ENCODE measurements at regions not wholly inside any gene's neighbourhood (a gene's known extent, or its start where the extent isn't known, plus 50 kb on each side); places are given as distances from the start of the nearest gene placed in this dataset.
A peak's percentile ranks its signal among the peaks of the same experiment; 100 is the strongest.

DNA sequence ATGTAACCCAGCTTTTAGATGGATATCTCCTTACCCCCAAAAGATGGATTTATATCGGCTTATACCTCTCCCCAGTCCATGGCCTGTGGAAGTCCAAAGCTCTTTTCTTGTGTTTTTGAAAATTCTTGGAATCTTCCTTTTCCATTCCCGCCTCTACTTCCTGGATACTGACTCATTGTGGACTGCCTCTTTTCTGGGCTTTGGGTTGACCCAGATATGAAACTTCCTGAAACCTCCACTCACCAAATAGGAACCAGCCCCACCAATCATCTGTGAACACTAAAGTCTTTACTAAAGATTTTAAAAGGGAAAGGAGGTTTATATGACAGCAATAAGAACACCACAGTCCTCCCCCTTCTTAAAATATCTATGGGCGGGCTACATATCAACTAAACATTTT, 163.4 kb upstream of the SYN3 start:
- no peaks in the 10 kb centered on the region for H3K27me3 Mint-ChIP-seq (ENCODE audit: low read depth)
- no peak overlapping the region for H3K27ac Mint-ChIP-seq

GRCh38 chr22:33220476-33221080, 162.4 kb upstream of the SYN3 start:
- ATAC-seq (replicated peaks in 1 of 2) (no peak), DNase-seq (no peak)
- Mint-ChIP-seq H3K27me3 (ENCODE audit: low read depth) (no peaks in the 10 kb centered on the region), H3K4me3 (no peak overlapping the region), H3K4me1 (ENCODE audit: low read depth) (no peaks in the 10 kb centered on the region), H3K9me3 (no peaks in the 10 kb centered on the region), H3K36me3 (ENCODE audit: insufficient read depth in 2 of 2) (no peaks in the 10 kb centered on the region), H3K27ac (no peak overlapping the region)

More for the DNA sequence above, 163.4 kb upstream of the SYN3 start:
- Mint-ChIP-seq H3K4me1 (ENCODE audit: low read depth) (no peaks in the 10 kb centered on the region), H3K9me3 (no peaks in the 10 kb centered on the region), H3K4me3 (no peak overlapping the region), H3K36me3 (ENCODE audit: insufficient read depth in 2 of 2) (no peaks in the 10 kb centered on the region)
- DNase-seq (no peak), ATAC-seq (replicated peaks in 1 of 2) (no peak)

GRCh38 chr22:33219648-33220384, 161.6 kb upstream of the SYN3 start:
- DNase-seq (no peak), ATAC-seq (replicated peaks in 1 of 2) (no peak)
- Mint-ChIP-seq H3K9me3 (no peaks in the 10 kb centered on the region), H3K27ac (no peak overlapping the region), H3K4me3 (no peak overlapping the region), H3K27me3 (ENCODE audit: low read depth) (no peaks in the 10 kb centered on the region), H3K4me1 (ENCODE audit: low read depth) (no peaks in the 10 kb centered on the region), H3K36me3 (ENCODE audit: insufficient read depth in 2 of 2) (no peaks in the 10 kb centered on the region)

GRCh38 chr22:33213383-33214075, 155.3 kb upstream of the SYN3 start:
- no peak overlapping the region for H3K4me3 Mint-ChIP-seq
- ATAC-seq (replicated peaks in 1 of 2) = no peak

DNA sequence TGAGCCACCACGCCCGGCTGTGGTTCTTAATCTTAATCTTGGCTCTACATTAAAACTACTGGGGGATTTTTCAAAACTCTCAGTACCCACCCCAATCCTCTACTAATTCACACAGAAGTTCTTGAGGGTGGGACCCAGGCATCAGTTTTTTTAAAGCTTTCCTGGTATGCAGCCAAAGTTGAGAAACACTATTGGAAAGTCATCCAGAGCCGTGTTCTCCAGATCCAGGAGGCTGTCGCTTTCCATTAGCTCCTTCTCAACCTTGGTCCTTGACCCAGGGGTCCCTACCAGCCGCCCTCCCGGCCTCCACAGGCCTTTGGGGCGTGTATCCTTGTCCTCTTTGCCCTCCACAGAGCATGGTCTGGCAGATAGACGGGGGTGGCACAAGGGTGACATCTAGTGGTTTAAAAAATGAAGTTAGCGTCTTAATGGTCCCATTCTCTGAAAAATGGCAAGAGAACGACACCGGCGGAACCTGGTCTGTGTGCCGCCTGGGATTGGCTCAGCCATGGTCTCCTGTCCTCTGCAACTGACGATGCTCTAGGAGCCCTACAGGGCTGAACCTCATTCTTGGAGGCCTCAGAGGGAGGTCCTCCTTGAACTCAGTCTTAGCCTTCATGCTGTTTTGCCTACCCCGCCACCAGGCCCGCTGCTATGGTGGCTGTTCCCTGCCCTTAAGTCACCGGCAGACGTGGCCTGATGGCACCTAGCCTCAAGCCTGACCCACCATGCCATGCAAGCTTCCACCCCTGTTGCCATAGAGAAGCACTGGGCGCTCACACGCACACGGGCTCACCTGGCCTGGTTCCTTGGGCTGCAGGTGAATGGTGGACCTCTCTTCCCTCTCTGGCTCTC, 152.0 kb upstream of the SYN3 start:
- H3K9me3 Mint-ChIP-seq = no peaks in the 10 kb centered on the region
- no peaks in the 10 kb centered on the region for H3K36me3 Mint-ChIP-seq (ENCODE audit: insufficient read depth in 2 of 2)
- H3K27ac Mint-ChIP-seq = no peak overlapping the region
- no peak overlapping the region for H3K4me3 Mint-ChIP-seq
- peaks cover 26% of the 10 kb centered on the region for H3K27me3 Mint-ChIP-seq (ENCODE audit: low read depth)
- DNase-seq = peak; percentile 14 to 41
- ATAC-seq (replicated peaks in 1 of 2) = peak in 1 of 2 donors; percentile 39
- H3K4me1 Mint-ChIP-seq (ENCODE audit: low read depth) = no peaks in the 10 kb centered on the region

More at GRCh38 chr22:33213383-33214075, 155.3 kb upstream of the SYN3 start:
- no peaks in the 10 kb centered on the region for H3K4me1 Mint-ChIP-seq (ENCODE audit: low read depth)
- H3K27ac Mint-ChIP-seq = no peak overlapping the region
- no peaks in the 10 kb centered on the region for H3K36me3 Mint-ChIP-seq (ENCODE audit: insufficient read depth in 2 of 2)
- H3K27me3 Mint-ChIP-seq (ENCODE audit: low read depth) = peaks cover 8% of the 10 kb centered on the region
- DNase-seq = no peak
- H3K9me3 Mint-ChIP-seq = no peaks in the 10 kb centered on the region

DNA sequence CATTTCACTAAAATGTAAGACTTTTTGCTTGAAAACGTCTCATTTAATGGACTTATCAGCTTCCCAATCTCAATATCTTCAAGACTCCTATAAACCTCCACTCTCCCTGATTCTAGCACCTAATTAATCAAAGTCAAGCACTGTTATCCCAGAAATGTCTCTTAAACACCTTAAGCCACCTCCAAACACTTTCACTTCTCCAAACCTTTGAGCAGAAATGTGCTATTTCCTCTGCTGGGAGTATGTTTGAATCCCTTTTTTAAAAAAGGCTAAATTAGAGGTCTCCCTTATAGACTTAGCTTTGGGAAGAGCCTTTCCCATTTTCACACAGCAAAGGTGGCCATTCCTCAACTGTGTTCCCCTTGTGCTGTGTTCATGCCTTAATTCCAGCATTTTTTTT, 146.2 kb upstream of the SYN3 start:
- Mint-ChIP-seq H3K27me3 (ENCODE audit: low read depth) (peaks cover 45% of the 10 kb centered on the region), H3K27ac (no peak overlapping the region), H3K36me3 (ENCODE audit: insufficient read depth in 2 of 2) (no peaks in the 10 kb centered on the region), H3K4me1 (ENCODE audit: low read depth) (no peaks in the 10 kb centered on the region), H3K4me3 (no peak overlapping the region), H3K9me3 (no peaks in the 10 kb centered on the region)
- ATAC-seq (replicated peaks in 1 of 2) (no peak), DNase-seq (no peak)

- Mint-ChIP-seq H3K4me3 (no peak overlapping the region), H3K9me3 (no peaks in the 10 kb centered on the region), H3K27me3 (ENCODE audit: low read depth) (peaks cover 26% of the 10 kb centered on the region), H3K27ac (no peak overlapping the region), H3K4me1 (ENCODE audit: low read depth) (no peaks in the 10 kb centered on the region), H3K36me3 (ENCODE audit: insufficient read depth in 2 of 2) (no peaks in the 10 kb centered on the region)
- DNase-seq (no peak), ATAC-seq (replicated peaks in 1 of 2) (no peak)
Measured at GRCh38 chr22:33202455-33202854, 144.3 kb upstream of the SYN3 start.

DNA sequence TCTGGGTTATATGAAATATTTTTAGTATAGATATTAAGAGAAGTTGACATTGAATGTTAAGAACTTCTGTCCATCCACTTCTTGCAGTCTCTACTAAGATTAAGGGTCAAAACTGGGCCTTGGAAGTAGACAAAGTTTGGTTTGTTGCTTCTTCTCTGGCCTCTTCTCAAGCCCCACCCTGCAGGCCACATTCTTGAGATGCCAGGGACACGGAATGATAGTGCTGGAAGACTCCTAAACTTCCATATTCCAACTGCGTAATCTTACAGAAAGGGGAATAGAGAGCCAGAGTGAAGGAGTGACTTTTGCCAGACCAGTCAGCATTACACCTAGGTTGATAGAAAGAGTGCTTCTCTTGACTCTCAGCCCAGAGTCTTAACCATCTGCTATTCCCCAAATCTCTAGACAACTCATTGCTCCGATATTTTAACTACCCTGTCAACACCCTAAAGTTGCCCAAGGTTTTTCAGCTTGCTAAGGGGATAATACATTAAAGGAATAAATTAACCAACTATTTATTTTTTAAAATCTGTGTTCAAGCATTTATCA, 136.4 kb upstream of the SYN3 start:
- H3K4me1 Mint-ChIP-seq (ENCODE audit: low read depth) = no peaks in the 10 kb centered on the region
- no peak for ATAC-seq (replicated peaks in 1 of 2)
- no peak overlapping the region for H3K27ac Mint-ChIP-seq
- no peak for DNase-seq
- no peaks in the 10 kb centered on the region for H3K36me3 Mint-ChIP-seq (ENCODE audit: insufficient read depth in 2 of 2)
- H3K27me3 Mint-ChIP-seq (ENCODE audit: low read depth) = no peaks in the 10 kb centered on the region
- H3K4me3 Mint-ChIP-seq = no peak overlapping the region
- no peaks in the 10 kb centered on the region for H3K9me3 Mint-ChIP-seq

- Mint-ChIP-seq H3K4me1 (ENCODE audit: low read depth) (no peaks in the 10 kb centered on the region), H3K27me3 (ENCODE audit: low read depth) (no peaks in the 10 kb centered on the region), H3K9me3 (no peaks in the 10 kb centered on the region), H3K4me3 (no peak overlapping the region), H3K27ac (no peak overlapping the region), H3K36me3 (ENCODE audit: insufficient read depth in 2 of 2) (no peaks in the 10 kb centered on the region)
- ATAC-seq (replicated peaks in 1 of 2) (no peak), DNase-seq (no peak)
Measured at GRCh38 chr22:33192156-33192555, 134.0 kb upstream of the SYN3 start.

GRCh38 chr22:33188326-33188725, 130.1 kb upstream of the SYN3 start:
- no peak for ATAC-seq (replicated peaks in 1 of 2)
- H3K27me3 Mint-ChIP-seq (ENCODE audit: low read depth) = no peaks in the 10 kb centered on the region
- no peaks in the 10 kb centered on the region for H3K36me3 Mint-ChIP-seq (ENCODE audit: insufficient read depth in 2 of 2)
- H3K4me3 Mint-ChIP-seq = no peak overlapping the region
- H3K27ac Mint-ChIP-seq = no peak overlapping the region
- DNase-seq = no peak
- no peaks in the 10 kb centered on the region for H3K4me1 Mint-ChIP-seq (ENCODE audit: low read depth)
- H3K9me3 Mint-ChIP-seq = no peaks in the 10 kb centered on the region

DNA sequence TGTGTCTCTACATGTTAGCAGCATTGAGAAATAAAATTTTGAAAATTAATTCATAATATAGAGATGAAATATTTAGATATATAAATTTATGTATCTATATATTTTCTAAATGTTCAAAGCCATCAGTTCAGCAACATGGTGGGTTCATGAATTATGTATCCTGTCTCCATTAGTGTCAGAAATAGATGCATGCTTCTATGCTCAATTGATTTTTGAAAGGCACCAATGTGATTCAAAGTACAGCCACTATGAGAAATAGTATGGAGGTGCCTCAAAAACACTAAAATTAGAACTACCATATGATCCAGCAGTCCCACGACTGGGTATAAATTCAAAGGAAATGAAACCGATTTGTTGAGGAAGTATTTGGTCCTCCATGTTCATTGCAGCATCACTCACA, 128.6 kb upstream of the SYN3 start:
- ATAC-seq (replicated peaks in 1 of 2) (no peak), DNase-seq (no peak)
- peaks cover 6% of the 10 kb centered on the region for H3K27me3 Mint-ChIP-seq (ENCODE audit: low read depth)
- H3K27ac Mint-ChIP-seq = no peak overlapping the region
- H3K36me3 Mint-ChIP-seq (ENCODE audit: insufficient read depth in 2 of 2) = no peaks in the 10 kb centered on the region
- H3K4me1 Mint-ChIP-seq (ENCODE audit: low read depth) = no peaks in the 10 kb centered on the region
- H3K9me3 Mint-ChIP-seq = peaks cover 0 to 3% of the 10 kb centered on the region in 2 donors
- no peak overlapping the region for H3K4me3 Mint-ChIP-seq

DNA sequence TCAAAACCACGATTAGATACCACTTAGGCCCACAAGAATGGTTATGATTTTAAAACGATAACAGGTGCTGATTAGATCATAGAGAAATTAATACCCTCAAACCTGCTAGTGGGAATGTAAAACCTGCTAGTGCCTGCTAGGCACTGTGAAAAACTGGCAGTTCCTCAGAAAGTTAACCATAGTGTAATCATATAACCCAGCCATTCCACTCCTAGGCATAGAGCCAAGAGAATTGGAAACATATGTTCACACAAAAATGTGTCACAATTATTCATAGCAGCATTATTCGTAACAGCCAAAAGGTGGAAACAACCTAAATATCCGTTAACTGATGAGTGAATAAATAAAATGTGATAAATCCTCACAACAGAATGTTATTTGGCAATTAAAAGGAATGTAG, 122.2 kb upstream of the SYN3 start:
- Mint-ChIP-seq H3K27me3 (ENCODE audit: low read depth) (peaks cover 6% of the 10 kb centered on the region), H3K36me3 (ENCODE audit: insufficient read depth in 2 of 2) (no peaks in the 10 kb centered on the region), H3K27ac (no peak overlapping the region), H3K9me3 (peaks cover 3 to 8% of the 10 kb centered on the region in 2 donors), H3K4me3 (no peak overlapping the region), H3K4me1 (ENCODE audit: low read depth) (no peaks in the 10 kb centered on the region)
- ATAC-seq (replicated peaks in 1 of 2) (no peak), DNase-seq (no peak)

Data from activated T-cell treated with anti-CD3 and anti-CD28 coated beads, Interleukin-2, amount 50 U/mL, for 72 hours (primary cell).